K562 (cell line): ENCODE measurements at regions not wholly inside any gene's neighbourhood (a gene's known extent, or its start where the extent isn't known, plus 50 kb on each side); places are given as distances from the start of the nearest gene placed in this dataset.

ENCODE experiments used
- ATAC-seq: fragments of 200-7000 bp; cut with Tn5 transposase; 3 replicates; pipeline ENCODE4 v1.9.1; 2020; ENCODE audit warnings: moderate library complexity
- BruUV-seq: library from RNA; stranded (reverse); fragments of 400-500 nt; replicated peaks from 2 replicates; lab custom pipeline; 2021; lab: Mats Ljungman, UMichigan
- CTCF ChIA-PET: fragments of 300-600 bp; formaldehyde crosslinking; extraction: SDS; loops from one replicate; lab custom pipeline; 2021; ENCODE audit warnings: low intra/inter-chr PET ratio; lab: Yijun Ruan, JAX
- POLR2A ChIA-PET: fragments of 300-600, 350-650 bp; sonication (Branson Sonifier 250); formaldehyde crosslinking; extraction: SDS; loops from one replicate; lab custom pipeline; 2021; ENCODE audit warnings: antibody characterized with exemption, inconsistent platforms; lab: Yijun Ruan, JAX
- DNase-seq, 4 experiments: peaks; one replicate each; pipeline versions ENCODE4 v3.0.0 to v3.0.0-alpha.2; 2011 to 2018; ENCODE audit warnings: low spot score in 3 of 4, mixed read lengths in 3 of 4; ENCODE audit errors: extremely low read depth in 1 of 4
- FAIRE-seq: peaks from 2 replicates; lab custom pipeline; 2011; peaks lifted over from hg19 to GRCh38; lab: Jason Lieb, UNC
- H2AFZ ChIP-seq: 2 replicates; pipeline ENCODE4 v1.6.0; 2011; ENCODE audit warnings: low read depth, low read length, control low read depth, inconsistent platforms
- H3K27ac ChIP-seq: fragments of 200-600 bp; 3 replicates; pipeline ENCODE4 v1.8.0; 2011; ENCODE audit warnings: low read depth, mild to moderate bottlenecking, control low read depth, inconsistent platforms, low read length, moderate library complexity, mixed read lengths; ENCODE audit errors: extremely low read depth
- H3K27me3 ChIP-seq, 2 experiments: fragments of 300-600 bp in 1 of 2; 2 replicates in 1 of 2; 3 replicates in 1 of 2; pipeline versions ENCODE4 v1.6.0 to v1.8.0; 2011; ENCODE audit warnings: inconsistent platforms in 2 of 2, low read length in 2 of 2, mild to moderate bottlenecking in 1 of 2, mixed read lengths in 1 of 2, moderate library complexity in 1 of 2; ENCODE audit not compliant: control insufficient read depth in 2 of 2, insufficient read depth in 2 of 2
- H3K36me3 ChIP-seq: fragments of 300-600 bp; 3 replicates; pipeline ENCODE4 v1.8.0; 2011; ENCODE audit warnings: mild to moderate bottlenecking, low read length, inconsistent platforms; ENCODE audit not compliant: control insufficient read depth, insufficient read depth
- H3K4me1 ChIP-seq, 2 experiments: fragments of 200-600 bp in 1 of 2; replicated peaks in 1 of 2; 2 replicates in 1 of 2; 3 replicates in 1 of 2; pipeline versions ENCODE4 v1.5.1 to v1.8.0; 2011; ENCODE audit warnings: inconsistent platforms in 2 of 2, low read length in 2 of 2, mild to moderate bottlenecking in 1 of 2, mixed read lengths in 1 of 2, moderate library complexity in 1 of 2; ENCODE audit not compliant: control insufficient read depth in 2 of 2, insufficient read depth in 2 of 2
- H3K4me2 ChIP-seq: 2 replicates; pipeline ENCODE4 v1.6.1; 2011; ENCODE audit warnings: low read length, control low read depth, inconsistent platforms, mixed read lengths; ENCODE audit not compliant: insufficient read depth
- H3K4me3 ChIP-seq: fragments of 200-600 bp; sonication (generic), shearing (Covaris generic); 2 replicates; pipeline ENCODE4 v1.5.1; 2016; ENCODE audit warnings: control low read depth, inconsistent platforms
- H3K79me2 ChIP-seq: fragments of 200-600 bp; 3 replicates; pipeline ENCODE4 v1.8.0; 2011; ENCODE audit warnings: low read length, inconsistent platforms; ENCODE audit not compliant: control insufficient read depth, insufficient read depth
- H3K9ac ChIP-seq, 2 experiments: 2 replicates each; pipeline versions ENCODE4 v1.6.0 to v1.6.1; 2011; ENCODE audit warnings: low read depth in 2 of 2, low read length in 2 of 2, control low read depth in 1 of 2, inconsistent platforms in 1 of 2, mild to moderate bottlenecking in 1 of 2, mixed read lengths in 1 of 2; ENCODE audit not compliant: insufficient read depth in 1 of 2
- H3K9me1 ChIP-seq: one replicate; pipeline ENCODE4 v1.6.0; 2011; ENCODE audit warnings: inconsistent platforms, mild to moderate bottlenecking, low read length, moderate library complexity; ENCODE audit not compliant: control insufficient read depth, insufficient read depth
- H3K9me3 ChIP-seq: replicated peaks from 2 replicates; pipeline ENCODE4 v1.5.1; 2011; ENCODE audit warnings: low read depth, low read length, inconsistent platforms; ENCODE audit not compliant: control insufficient read depth, insufficient read depth
- H4K20me1 ChIP-seq: replicated peaks from 2 replicates; pipeline ENCODE4 v1.6.1; 2011; ENCODE audit warnings: low read length, inconsistent platforms, mixed read lengths; ENCODE audit not compliant: control insufficient read depth, insufficient read depth
- ARHGAP35 ChIP-seq: fragments of 450-650 bp; IDR thresholded peaks from 2 replicates; pipeline ENCODE4 v1.6.1; 2018; ENCODE audit not compliant: partially characterized antibody
- BRF2 ChIP-seq: IDR thresholded peaks from 3 replicates; pipeline ENCODE4 v1.6.1; 2011; ENCODE audit warnings: borderline replicate concordance, mild to moderate bottlenecking; ENCODE audit not compliant: insufficient read length, insufficient read depth
- FOXM1 ChIP-seq, 2 experiments: fragments of 450-650 bp in 1 of 2; sonication (generic) in 1 of 2; formaldehyde crosslinking in 1 of 2; IDR thresholded peaks; 2 replicates each; pipeline versions ENCODE4 v1.6.1 to v1.9.0; 2017 to 2022; ENCODE audit warnings: low read depth in 2 of 2, mild to moderate bottlenecking in 2 of 2, missing genetic modification reagents in 1 of 2, moderate library complexity in 1 of 2
- FOXO4 ChIP-seq: fragments of 450-650 bp; formaldehyde crosslinking; IDR thresholded peaks from 2 replicates; pipeline ENCODE4 v1.4.0; 2020; ENCODE audit warnings: mild to moderate bottlenecking, moderate library complexity
- HNRNPL ChIP-seq: fragments of 200-400 bp; formaldehyde crosslinking; IDR thresholded peaks from 2 replicates; pipeline ENCODE4 v1.6.1; 2017; ENCODE audit warnings: low read depth, mild to moderate bottlenecking, low read length
- NR0B1 ChIP-seq: fragments of 450-650 bp; IDR thresholded peaks from one replicate; pipeline ENCODE4 v1.6.1; 2018; ENCODE audit warnings: mild to moderate bottlenecking, moderate library complexity; ENCODE audit not compliant: partially characterized antibody
- PCBP2 ChIP-seq: fragments of 200-400 bp; formaldehyde crosslinking; IDR thresholded peaks from 2 replicates; pipeline ENCODE4 v1.6.1; 2018; ENCODE audit warnings: low read length, low read depth, mild to moderate bottlenecking, moderate library complexity; ENCODE audit not compliant: poor library complexity, severe bottlenecking
- RFX7 ChIP-seq: fragments of 250-450 bp; sonication (Bioruptor Pico); IDR thresholded peaks from 2 replicates; pipeline ENCODE4 v1.5.1; 2021; ENCODE audit warnings: mild to moderate bottlenecking
- SMARCA5 ChIP-seq: fragments of 450-650 bp; IDR thresholded peaks from 2 replicates; pipeline ENCODE4 v1.6.1; 2016
- TEAD2 ChIP-seq: fragments of 450-650 bp; IDR thresholded peaks from 2 replicates; pipeline ENCODE4 v1.6.1; 2016; ENCODE audit warnings: missing genetic modification characterization, control low read depth, missing compliant biosample characterization
- YBX1 ChIP-seq: fragments of 450-650 bp; IDR thresholded peaks from 2 replicates; pipeline ENCODE4 v1.7.1; 2016; ENCODE audit warnings: mild to moderate bottlenecking
- ZNF143 ChIP-seq: sonication (generic); formaldehyde crosslinking; IDR thresholded peaks from 2 replicates; pipeline ENCODE4 v1.9.0; 2022; ENCODE audit warnings: mild to moderate bottlenecking, missing genetic modification reagents
- ZNF75A ChIP-seq: fragments of 450-650 bp; formaldehyde crosslinking; IDR thresholded peaks from 2 replicates; pipeline ENCODE4 v1.4.0; 2020; ENCODE audit warnings: mild to moderate bottlenecking
- ZNF766 ChIP-seq: fragments of 200-800 bp; sonication (Bioruptor generic); conservative IDR thresholded peaks from 2 replicates; pipeline ENCODE4 v1.6.1; 2016; ENCODE audit warnings: missing genetic modification characterization, missing compliant biosample characterization
- ZNF778 ChIP-seq: fragments of 450-650 bp; formaldehyde crosslinking; IDR thresholded peaks from 2 replicates; pipeline ENCODE4 v1.4.0; 2020; ENCODE audit warnings: mild to moderate bottlenecking, moderate library complexity
- WGBS: fragments of 100-300 bp; shearing (Covaris generic); methylation state at CpG from one replicate; pipeline ENCODE4 v1.1.6; 2016; ENCODE audit warnings: low coverage, mixed read lengths; ENCODE audit not compliant: insufficient coverage; ENCODE audit errors: missing lambda C conversion rate; 5-methylcytosine and 5-hydroxymethylcytosine counted together
- in situ Hi-C: fragments of 300-500 bp; cut with MboI; formaldehyde crosslinking; loops from 4 replicates; pipeline ENCODE4 v1.15.0; 2018; ENCODE audit warnings: inconsistent platforms, mixed read lengths
- intact Hi-C: fragments of 100-400 bp; cut with micrococcal nuclease; formaldehyde crosslinking; loops from 2 replicates; pipeline ENCODE4 v1.14.2; 2022

GRCh38 chr3:4065554-4065953 is 237.6 kb upstream of the SETMAR start:
- CTCF ChIA-PET, result no interaction called here
- intact Hi-C loops, result no loop called here

GRCh38 chr3:4067893-4068292 is 235.3 kb upstream of the SETMAR start:
- intact Hi-C loops (no loop called here), in situ Hi-C loops (no loop called here)
- H4K20me1 ChIP-seq, result no peaks in the 10 kb centered on the region
- ATAC-seq (no peak), FAIRE-seq (no peak), DNase-seq (no peak)
- H2AFZ ChIP-seq, result no peak overlapping the region
- H3K9ac ChIP-seq, result no peak overlapping the region
- POLR2A ChIA-PET, result no interaction called here
- no peak overlapping the region for H3K4me2 ChIP-seq
- H3K27ac ChIP-seq, result no peak overlapping the region
- no peaks in the 10 kb centered on the region for H3K27me3 ChIP-seq
- no peaks in the 10 kb centered on the region for H3K9me1 ChIP-seq
- no peaks in the 10 kb centered on the region for H3K9me3 ChIP-seq
- CTCF ChIA-PET, result no interaction called here
- H3K4me3 ChIP-seq, result no peak overlapping the region
- no peaks in the 10 kb centered on the region for H3K36me3 ChIP-seq
- BruUV-seq, result no TSS peak
- no peaks in the 10 kb centered on the region for H3K79me2 ChIP-seq
- no peaks in the 10 kb centered on the region; a peak in 1 of 5 replicates for H3K4me1 ChIP-seq
- no peak for TF ChIP-seq FOXO4 (CRISPR knock-in tag)
- no peak for TF ChIP-seq RFX7 (CRISPR knock-in tag)
- TF ChIP-seq YBX1, result no peak
- TF ChIP-seq ZNF75A (CRISPR knock-in tag), result no peak
- no peak for TF ChIP-seq HNRNPL
- no peak for TF ChIP-seq BRF2
- no peak for TF ChIP-seq NR0B1
- no peak for TF ChIP-seq ZNF766 (CRISPR knock-in tag)
- TF ChIP-seq TEAD2 (tag), result no peak
- TF ChIP-seq ZNF778 (CRISPR knock-in tag), result no peak
- TF ChIP-seq PCBP2, result no peak
- TF ChIP-seq SMARCA5, result no peak
- no peak for TF ChIP-seq FOXM1 (IDR thresholded peaks at IDR 0.05; ENCODE audit: low read depth)
- no peak for TF ChIP-seq FOXM1 (CRISPR knock-in tag; IDR thresholded peaks at IDR 0.05; ENCODE audit: low read depth)
- TF ChIP-seq ARHGAP35, result no peak

More at GRCh38 chr3:4065554-4065953, 237.6 kb upstream of the SETMAR start:
- Histone ChIP-seq H4K20me1 (no peaks in the 10 kb centered on the region), H3K36me3 (no peaks in the 10 kb centered on the region), H3K4me1 (no peaks in the 10 kb centered on the region), H3K4me3 (no peak overlapping the region), H3K27ac (no peak overlapping the region), H3K9ac (no peak overlapping the region), H2AFZ (no peak overlapping the region), H3K27me3 (no peaks in the 10 kb centered on the region), H3K4me2 (no peak overlapping the region), H3K79me2 (no peaks in the 10 kb centered on the region), H3K9me3 (no peaks in the 10 kb centered on the region), H3K9me1 (no peaks in the 10 kb centered on the region)
- 0% methylated on average over 1 of the region's 1 CpG for WGBS
- FAIRE-seq (no peak), ATAC-seq (no peak), DNase-seq (no peak)
- TF ChIP-seq ZNF143 (CRISPR knock-in tag), result no peak
- BruUV-seq, result no TSS peak
- in situ Hi-C loops, result no loop called here
- POLR2A ChIA-PET, result no interaction called here
